ENCODE measurements at regions not wholly inside any gene's neighbourhood (a gene's known extent, or its start where the extent isn't known, plus 50 kb on each side); places are given as distances from the start of the nearest gene placed in this dataset.

GRCh38 chr1:207241164-207241934 is 80.1 kb upstream of the CD55 start:
- no peak for DNase-seq (ENCODE audit: low read depth in 2 of 3, low spot score in 2 of 3)

GRCh38 chr1:207243442-207244408 is 77.8 kb upstream of the CD55 start:
- no peak for DNase-seq (ENCODE audit: low read depth in 2 of 3, low spot score in 2 of 3)

DNA sequence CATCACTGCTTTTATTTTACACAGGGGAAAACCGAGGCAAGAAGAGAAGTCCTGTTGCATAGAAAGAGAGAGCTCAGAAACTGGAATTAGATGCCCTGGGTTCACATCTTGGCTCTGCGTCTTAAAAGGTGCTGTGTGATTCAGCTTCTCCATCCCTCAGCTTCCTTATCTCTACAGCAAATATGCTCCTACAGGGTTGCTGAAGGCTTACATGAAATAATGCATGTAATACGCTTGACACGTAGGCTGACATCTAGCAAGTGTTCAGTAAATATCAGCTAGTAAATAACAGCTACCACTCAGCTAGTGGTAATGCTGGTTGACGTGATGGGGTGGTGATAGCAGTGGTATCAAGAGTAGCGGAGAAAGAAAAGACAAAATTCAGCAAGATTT is 77.1 kb upstream of the CD55 start:
- DNase-seq (ENCODE audit: low read depth in 2 of 3, low spot score in 2 of 3) = no peak

DNA sequence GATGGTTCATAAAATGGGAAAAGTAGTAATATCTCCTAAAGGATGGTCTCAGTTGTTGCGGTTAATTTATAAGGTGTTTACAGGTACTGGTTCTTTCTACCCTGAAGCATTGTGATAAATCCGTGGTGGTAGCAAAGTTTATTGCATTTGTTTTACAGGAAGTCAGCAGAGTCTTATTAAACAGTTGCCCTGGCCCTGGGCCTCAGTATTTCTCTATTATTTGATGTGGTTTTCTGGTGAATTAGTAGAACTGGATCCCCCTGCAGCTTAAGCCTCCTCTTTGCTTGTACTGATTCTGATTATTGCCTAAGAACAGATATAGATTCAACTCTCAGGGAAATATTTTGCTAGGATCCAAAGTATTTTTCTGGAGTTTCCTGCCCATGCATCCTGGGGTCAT is 76.4 kb upstream of the CD55 start:
- DNase-seq (ENCODE audit: low read depth in 2 of 3, low spot score in 2 of 3) = peak in 1 of 3 donors; percentile 7

DNA sequence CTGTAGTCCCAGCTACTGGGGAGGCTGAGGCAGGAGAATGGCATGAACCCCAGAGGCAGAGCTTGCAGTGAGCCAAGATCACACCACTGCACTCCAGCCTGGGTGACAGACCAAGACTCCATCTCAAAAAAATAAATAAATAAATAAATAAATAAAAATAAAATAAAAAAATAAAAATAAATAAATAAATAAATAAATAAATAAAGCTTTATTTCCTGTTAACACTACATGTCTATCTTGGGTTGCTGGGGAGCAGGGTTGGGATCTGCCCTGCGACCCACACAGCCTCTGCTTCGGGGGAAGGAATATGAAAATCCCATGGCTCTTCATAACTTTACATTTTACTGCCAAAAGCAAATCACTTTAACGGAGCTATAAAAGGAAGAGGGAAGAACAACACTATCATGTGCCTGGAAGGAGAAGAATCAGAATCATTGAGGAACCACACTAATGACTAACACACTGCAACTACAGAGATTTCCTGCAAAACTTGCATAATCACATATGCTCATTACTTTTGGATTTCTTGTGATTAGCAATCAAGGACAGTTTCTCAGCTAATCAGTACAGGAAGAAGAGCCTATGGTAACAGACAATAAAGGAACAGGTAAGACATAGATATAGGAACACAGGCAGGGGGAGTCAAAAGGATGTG is 72.8 kb upstream of the CD55 start:
- no peak for DNase-seq (ENCODE audit: low read depth in 2 of 3, low spot score in 2 of 3)

GRCh38 chr1:207250431-207250830 is 71.0 kb upstream of the CD55 start:
- DNase-seq (ENCODE audit: low read depth in 2 of 3, low spot score in 2 of 3) = no peak

DNA sequence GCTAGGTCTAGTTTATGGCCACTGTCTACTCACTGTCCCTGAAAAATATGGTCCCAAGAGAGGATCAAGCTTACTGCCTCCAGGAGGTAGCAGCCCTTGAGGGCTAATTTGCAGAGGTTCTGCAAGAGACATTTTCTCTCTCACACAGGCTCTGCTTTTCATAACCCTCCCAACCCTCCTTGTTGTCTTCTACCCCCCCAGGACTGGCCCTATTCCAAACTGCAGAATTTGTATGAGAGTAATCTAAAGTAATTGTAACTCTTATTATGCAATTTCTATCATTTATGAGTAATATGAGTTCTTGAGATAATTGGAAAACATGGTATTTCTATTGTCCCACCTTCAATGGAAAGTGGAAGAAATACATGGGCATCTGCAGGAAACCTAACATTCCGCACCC is 70.4 kb upstream of the CD55 start:
- no peak for DNase-seq (ENCODE audit: low read depth in 2 of 3, low spot score in 2 of 3)

GRCh38 chr1:207256869-207257268 is 64.6 kb upstream of the CD55 start:
- DNase-seq (ENCODE audit: low read depth in 2 of 3, low spot score in 2 of 3) = no peak

DNA sequence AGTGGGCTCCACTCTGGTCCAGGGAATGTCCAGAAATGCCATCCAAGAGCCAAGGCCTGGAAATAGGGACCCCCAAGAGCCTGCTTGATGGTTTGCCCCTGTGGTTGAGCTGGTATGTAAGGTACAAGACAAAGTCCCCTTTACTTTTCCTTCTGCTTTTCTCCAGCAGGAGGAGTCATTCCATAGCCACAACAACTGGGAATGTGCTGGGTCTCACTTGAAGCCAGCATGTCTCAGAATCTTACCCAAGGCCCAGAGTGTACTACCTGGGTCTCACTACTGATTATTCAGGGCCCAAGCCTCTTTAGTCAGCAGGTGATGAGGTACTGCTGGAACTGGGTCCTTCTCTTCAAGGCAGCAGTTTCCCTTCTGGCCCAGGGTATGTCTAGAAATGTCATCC is 62.1 kb upstream of the CD55 start:
- peak in 2 of 3 donors; percentile 22 to 53 for DNase-seq (ENCODE audit: low read depth in 2 of 3, low spot score in 2 of 3)

GRCh38 chr1:207261971-207262370 is 59.5 kb upstream of the CD55 start:
- no peak for DNase-seq (ENCODE audit: low read depth in 2 of 3, low spot score in 2 of 3)

DNA sequence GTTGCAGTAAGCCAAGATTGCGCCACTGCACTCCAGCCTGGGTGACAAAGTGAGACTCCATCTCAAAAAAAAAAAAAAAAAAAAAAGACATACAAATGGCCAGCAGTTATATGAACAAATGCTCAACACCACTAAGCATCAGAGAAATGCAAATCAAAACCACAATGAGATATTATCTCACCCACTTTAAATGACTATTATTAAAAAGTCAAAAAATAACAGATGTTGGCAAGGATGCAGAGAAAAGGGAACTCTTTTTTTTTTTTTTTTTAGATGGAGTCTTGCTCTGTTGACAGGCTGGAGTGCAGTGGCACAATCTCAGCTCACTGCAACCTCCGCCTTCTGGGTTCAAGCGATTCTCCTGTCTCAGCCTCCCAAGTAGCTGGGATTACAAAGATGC is 58.6 kb upstream of the CD55 start:
- DNase-seq (ENCODE audit: low read depth in 2 of 3, low spot score in 2 of 3) = peak in 1 of 3 donors; percentile 13

- no peak for DNase-seq (ENCODE audit: low read depth in 2 of 3, low spot score in 2 of 3)
These were observed 56.7 kb upstream of the CD55 start for GRCh38 chr1:207264663-207265252.

DNA sequence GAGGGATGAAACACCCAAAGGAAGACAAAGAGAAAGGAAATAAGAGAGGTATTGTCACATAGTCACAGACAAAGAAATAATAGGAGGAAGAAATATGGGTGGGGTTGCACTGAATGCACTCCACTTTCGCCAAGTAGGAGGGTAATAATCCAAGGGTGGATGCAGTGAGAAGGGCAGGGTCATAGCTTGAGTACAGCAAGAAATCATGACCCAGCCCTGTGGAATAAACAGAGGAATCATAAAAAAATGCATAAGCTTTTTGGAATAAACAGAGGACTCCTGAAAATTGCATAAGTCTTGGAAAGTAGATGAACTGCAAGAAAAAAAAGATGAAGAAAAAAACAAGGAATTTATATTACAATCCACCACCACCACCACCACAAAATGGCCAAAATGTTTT is 53.1 kb upstream of the CD55 start:
- no peak for DNase-seq (ENCODE audit: low read depth in 2 of 3, low spot score in 2 of 3)

- no peak for DNase-seq (ENCODE audit: low read depth in 2 of 3, low spot score in 2 of 3)
These were observed 52.5 kb upstream of the CD55 start for GRCh38 chr1:207268753-207269511.

All from hematopoietic multipotent progenitor cell (in vitro differentiated cells).